DOHH2 (cell line): ENCODE measurements at regions not wholly inside any gene's neighbourhood (a gene's known extent, or its start where the extent isn't known, plus 50 kb on each side); places are given as distances from the start of the nearest gene placed in this dataset.

ENCODE experiments used
- H3F3A ChIP-seq: fragments of 200-600 bp; sonication (generic), shearing (Covaris generic); 2 replicates; pipeline ENCODE4 v1.6.0; 2016; ENCODE audit warnings: antibody characterized with exemption, mild to moderate bottlenecking; ENCODE audit not compliant: control insufficient read depth, insufficient read depth
- H3K27ac ChIP-seq: fragments of 200-600 bp; sonication (generic); 2 replicates; pipeline ENCODE4 v1.5.1; 2014; ENCODE audit warnings: low read depth, mild to moderate bottlenecking, low read length, moderate library complexity
- H3K27me3 ChIP-seq: fragments of 200-600 bp; sonication (generic); 2 replicates; pipeline ENCODE4 v1.6.1; 2014; ENCODE audit warnings: mild to moderate bottlenecking, low read length, mixed read lengths; ENCODE audit not compliant: control insufficient read depth
- H3K36me3 ChIP-seq: fragments of 200-600 bp; sonication (generic); 2 replicates; pipeline ENCODE4 v1.6.1; 2014; ENCODE audit warnings: mild to moderate bottlenecking, low read length, moderate library complexity, mixed read lengths; ENCODE audit not compliant: control insufficient read depth
- H3K4me1 ChIP-seq: fragments of 200-600 bp; sonication (generic); 2 replicates; pipeline ENCODE4 v1.6.1; 2014; ENCODE audit warnings: mild to moderate bottlenecking, low read length, mixed read lengths; ENCODE audit not compliant: control insufficient read depth
- H3K4me2 ChIP-seq: fragments of 200-600 bp; sonication (generic); 2 replicates; pipeline ENCODE4 v1.6.0; 2014; ENCODE audit warnings: mild to moderate bottlenecking, low read length, moderate library complexity
- H3K4me3 ChIP-seq: fragments of 200-600 bp; sonication (generic); 2 replicates; pipeline ENCODE4 v1.5.1; 2014; ENCODE audit warnings: mild to moderate bottlenecking, low read length, mixed read lengths
- H3K79me2 ChIP-seq: fragments of 200-600 bp; sonication (generic); 2 replicates; pipeline ENCODE4 v1.6.1; 2014; ENCODE audit warnings: mild to moderate bottlenecking, low read length, mixed read lengths; ENCODE audit not compliant: control insufficient read depth
- H3K9me2 ChIP-seq: fragments of 200-600 bp; sonication (generic); replicated peaks from 2 replicates; pipeline ENCODE4 v1.6.1; 2014; ENCODE audit warnings: mild to moderate bottlenecking, low read length, mixed read lengths; ENCODE audit not compliant: control insufficient read depth
- H3K9me3 ChIP-seq: fragments of 200-600 bp; sonication (generic); 2 replicates; pipeline ENCODE4 v1.6.1; 2014; ENCODE audit warnings: antibody characterized with exemption, low read length, mixed read lengths; ENCODE audit not compliant: control insufficient read depth, insufficient read depth
- H4K20me1 ChIP-seq: fragments of 200-600 bp; sonication (generic); 2 replicates; pipeline ENCODE4 v1.6.0; 2014; ENCODE audit warnings: low read depth, mild to moderate bottlenecking, antibody characterized with exemption, low read length, moderate library complexity; ENCODE audit not compliant: control insufficient read depth, insufficient read depth
- EZH2phosphoT487 ChIP-seq: fragments of 200-600 bp; sonication (generic); IDR thresholded peaks from 2 replicates; pipeline ENCODE4 v1.6.1; 2017; ENCODE audit warnings: borderline replicate concordance, mild to moderate bottlenecking, antibody characterized with exemption, low read length, moderate library complexity, mixed read lengths
- TF ChIP-seq, protein P1 (sequence below): fragments of 200-600 bp; sonication (generic); IDR thresholded peaks from one replicate; pipeline ENCODE4 v1.5.1; 2014; ENCODE audit warnings: antibody characterized with exemption, mild to moderate bottlenecking, low read depth, low read length; ENCODE audit not compliant: poor library complexity, severe bottlenecking

DNA sequence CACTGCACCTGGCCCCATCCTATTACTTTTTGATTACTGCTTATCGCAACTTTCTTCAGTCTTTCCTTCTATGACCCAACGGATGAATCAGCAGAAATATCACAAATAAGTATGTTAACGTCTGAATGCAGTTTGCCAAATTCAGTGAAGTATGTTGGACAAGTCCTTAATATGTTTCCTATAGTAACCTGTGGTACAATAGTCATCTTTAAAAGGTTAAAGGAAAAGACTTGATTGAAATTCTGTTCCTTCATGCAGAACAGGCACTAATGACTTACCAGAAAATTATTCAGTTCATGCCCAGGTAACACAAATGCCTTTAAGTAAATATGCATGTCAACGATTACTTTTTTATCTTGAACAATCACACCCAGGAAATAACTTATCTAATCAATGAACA is 242.6 kb downstream of the KCTD12 start:
- Histone ChIP-seq H3K9me2 (no peaks in the 10 kb centered on the region), H3K27ac (no peak overlapping the region), H3K27me3 (no peaks in the 10 kb centered on the region), H3K9me3 (no peaks in the 10 kb centered on the region), H3K4me2 (no peak overlapping the region), H3K4me3 (no peak overlapping the region), H3K79me2 (no peaks in the 10 kb centered on the region), H3K4me1 (no peaks in the 10 kb centered on the region), H3F3A (no peaks in the 10 kb centered on the region), H3K36me3 (no peaks in the 10 kb centered on the region), H4K20me1 (no peaks in the 10 kb centered on the region)
- no peak for TF ChIP-seq EZH2phosphoT487
- TF ChIP-seq, protein P1, sequence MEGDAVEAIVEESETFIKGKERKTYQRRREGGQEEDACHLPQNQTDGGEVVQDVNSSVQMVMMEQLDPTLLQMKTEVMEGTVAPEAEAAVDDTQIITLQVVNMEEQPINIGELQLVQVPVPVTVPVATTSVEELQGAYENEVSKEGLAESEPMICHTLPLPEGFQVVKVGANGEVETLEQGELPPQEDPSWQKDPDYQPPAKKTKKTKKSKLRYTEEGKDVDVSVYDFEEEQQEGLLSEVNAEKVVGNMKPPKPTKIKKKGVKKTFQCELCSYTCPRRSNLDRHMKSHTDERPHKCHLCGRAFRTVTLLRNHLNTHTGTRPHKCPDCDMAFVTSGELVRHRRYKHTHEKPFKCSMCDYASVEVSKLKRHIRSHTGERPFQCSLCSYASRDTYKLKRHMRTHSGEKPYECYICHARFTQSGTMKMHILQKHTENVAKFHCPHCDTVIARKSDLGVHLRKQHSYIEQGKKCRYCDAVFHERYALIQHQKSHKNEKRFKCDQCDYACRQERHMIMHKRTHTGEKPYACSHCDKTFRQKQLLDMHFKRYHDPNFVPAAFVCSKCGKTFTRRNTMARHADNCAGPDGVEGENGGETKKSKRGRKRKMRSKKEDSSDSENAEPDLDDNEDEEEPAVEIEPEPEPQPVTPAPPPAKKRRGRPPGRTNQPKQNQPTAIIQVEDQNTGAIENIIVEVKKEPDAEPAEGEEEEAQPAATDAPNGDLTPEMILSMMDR = no peak

DNA sequence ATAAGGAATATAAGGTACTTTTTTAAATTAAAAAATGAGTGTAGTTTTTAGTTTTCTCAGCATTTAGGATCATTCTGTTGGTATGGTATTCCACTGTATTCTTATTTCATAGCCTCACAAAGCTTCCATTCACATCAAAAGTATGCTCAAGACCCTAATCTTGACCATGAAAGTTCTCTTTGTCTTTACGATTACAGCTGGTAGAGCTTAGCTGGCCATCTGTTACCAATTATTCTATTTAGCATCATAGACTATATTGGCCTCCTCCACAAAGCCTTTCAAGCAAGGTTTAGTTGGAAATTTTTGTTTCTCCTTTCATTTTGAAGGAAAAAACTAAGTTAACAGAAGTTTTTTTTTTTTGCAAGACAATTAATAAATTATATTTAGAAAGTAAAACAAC is 245.1 kb downstream of the KCTD12 start:
- no peaks in the 10 kb centered on the region for H3F3A ChIP-seq
- no peak overlapping the region for H3K4me3 ChIP-seq
- no peaks in the 10 kb centered on the region for H4K20me1 ChIP-seq
- H3K9me2 ChIP-seq = no peaks in the 10 kb centered on the region
- no peaks in the 10 kb centered on the region for H3K27me3 ChIP-seq
- H3K27ac ChIP-seq = no peak overlapping the region
- H3K4me1 ChIP-seq = no peaks in the 10 kb centered on the region
- TF ChIP-seq, protein P1 = no peak
- no peak for TF ChIP-seq EZH2phosphoT487
- no peaks in the 10 kb centered on the region for H3K79me2 ChIP-seq
- no peaks in the 10 kb centered on the region for H3K9me3 ChIP-seq
- no peak overlapping the region for H3K4me2 ChIP-seq
- H3K36me3 ChIP-seq = no peaks in the 10 kb centered on the region

DNA sequence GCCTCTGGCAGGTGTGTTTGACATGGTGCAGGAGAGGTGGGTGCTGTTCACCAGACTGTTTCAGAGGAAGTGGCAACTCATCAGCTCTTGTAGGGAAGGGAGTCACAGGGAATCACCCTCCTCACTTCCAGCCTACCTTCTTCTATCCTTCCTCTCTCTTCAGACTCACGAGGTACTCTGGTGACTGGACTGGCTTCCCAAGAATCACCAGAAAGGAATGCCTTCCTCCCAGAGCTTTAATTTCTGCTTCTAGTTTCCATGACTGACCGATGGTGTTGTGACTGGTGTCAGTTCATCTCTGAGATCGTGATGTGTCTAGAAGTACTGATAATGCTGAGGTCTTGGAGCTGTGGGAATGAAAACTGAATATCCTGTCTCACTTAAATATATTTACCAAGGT is 247.3 kb downstream of the KCTD12 start:
- no peak for TF ChIP-seq EZH2phosphoT487
- TF ChIP-seq, protein P1 = no peak
- Histone ChIP-seq H4K20me1 (no peaks in the 10 kb centered on the region), H3K4me1 (no peaks in the 10 kb centered on the region), H3K9me2 (no peaks in the 10 kb centered on the region), H3F3A (no peaks in the 10 kb centered on the region), H3K79me2 (no peaks in the 10 kb centered on the region), H3K36me3 (no peaks in the 10 kb centered on the region), H3K27ac (no peak overlapping the region), H3K4me3 (no peak overlapping the region), H3K27me3 (no peaks in the 10 kb centered on the region), H3K9me3 (no peaks in the 10 kb centered on the region), H3K4me2 (no peak overlapping the region)

DNA sequence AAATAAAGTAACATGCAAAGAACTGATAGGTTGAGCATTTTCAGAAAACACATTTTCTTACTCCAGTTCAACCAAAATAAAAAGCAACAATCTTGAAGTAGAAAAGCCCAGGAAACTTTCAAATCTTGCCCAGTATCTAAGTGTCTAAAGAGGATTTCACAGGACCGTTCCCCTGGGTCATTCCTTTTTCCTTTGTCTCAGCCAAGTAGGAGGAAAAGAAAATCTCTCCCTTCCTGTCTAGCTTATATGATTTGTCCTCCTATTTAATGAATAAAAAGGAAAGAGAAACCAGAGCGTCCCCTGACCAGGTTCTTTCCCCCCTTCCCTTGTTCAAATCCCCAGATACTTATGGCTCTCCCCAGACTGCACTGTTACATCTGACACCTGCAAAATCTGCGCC is 248.0 kb downstream of the KCTD12 start:
- H3K27me3 ChIP-seq = no peaks in the 10 kb centered on the region
- H3F3A ChIP-seq = no peaks in the 10 kb centered on the region
- no peaks in the 10 kb centered on the region for H3K9me2 ChIP-seq
- H3K79me2 ChIP-seq = no peaks in the 10 kb centered on the region
- no peak overlapping the region for H3K27ac ChIP-seq
- H3K4me3 ChIP-seq = no peak overlapping the region
- no peaks in the 10 kb centered on the region for H3K9me3 ChIP-seq
- no peaks in the 10 kb centered on the region for H4K20me1 ChIP-seq
- H3K4me1 ChIP-seq = no peaks in the 10 kb centered on the region
- H3K36me3 ChIP-seq = no peaks in the 10 kb centered on the region
- no peak overlapping the region for H3K4me2 ChIP-seq
- no peak for TF ChIP-seq EZH2phosphoT487
- TF ChIP-seq, protein P1 = no peak
